HEK293 (cell line): ENCODE measurements at regions not wholly inside any gene's neighbourhood (a gene's known extent, or its start where the extent isn't known, plus 50 kb on each side); places are given as distances from the start of the nearest gene placed in this dataset.

Experiments
- CTCF ChIA-PET: fragments of 350-600 bp; formaldehyde crosslinking; extraction: SDS; loops from one replicate; lab custom pipeline; 2021; ENCODE audit warnings: antibody characterized with exemption; lab: Yijun Ruan, JAX
- POLR2A ChIA-PET: fragments of 300-600 bp; formaldehyde crosslinking; extraction: SDS; loops from one replicate; lab custom pipeline; 2020; ENCODE audit warnings: antibody characterized with exemption, inconsistent platforms; lab: Yijun Ruan, JAX
- H3K27ac ChIP-seq: fragments of 200-500 bp; sonication (Bioruptor generic); 2 replicates; pipeline ENCODE4 v1.5.1; 2014; ENCODE audit warnings: low read depth, low read length, control low read depth, inconsistent platforms; ENCODE audit errors: extremely low read depth
- H3K36me3 ChIP-seq, 2 experiments: fragments of 200-500 bp in 1 of 2; sonication (Bioruptor generic) in 1 of 2; 1 replicate in 1 of 2; 2 replicates in 1 of 2; pipeline ENCODE4 v1.5.1; 2014 to 2017; ENCODE audit warnings: inconsistent platforms in 2 of 2, low read length in 2 of 2; ENCODE audit not compliant: control insufficient read depth in 2 of 2, insufficient read depth in 1 of 2
- H3K4me1 ChIP-seq: fragments of 200-500 bp; sonication (Bioruptor generic); 2 replicates; pipeline ENCODE4 v1.5.1; 2014; ENCODE audit warnings: mild to moderate bottlenecking, low read length, inconsistent platforms; ENCODE audit not compliant: control insufficient read depth, insufficient read depth
- H3K4me3 ChIP-seq: 2 replicates; pipeline ENCODE4 v1.5.1; 2011; ENCODE audit warnings: low read depth, mild to moderate bottlenecking, control low read depth, low read length, moderate library complexity
- H3K9me3 ChIP-seq: fragments of 200-500 bp; sonication (Bioruptor generic); 2 replicates; pipeline ENCODE4 v1.5.1; 2014; ENCODE audit warnings: low read depth, low read length, inconsistent platforms; ENCODE audit not compliant: control insufficient read depth, insufficient read depth
- BCL11B ChIP-seq: fragments of 450-650 bp; formaldehyde crosslinking; IDR thresholded peaks from 2 replicates; pipeline ENCODE4 v1.5.1; 2016; ENCODE audit warnings: low read depth, missing biosample characterization, missing genetic modification characterization
- GLI4 ChIP-seq: fragments of 450-650 bp; formaldehyde crosslinking; IDR thresholded peaks from 2 replicates; pipeline ENCODE4 v1.5.1; 2016; ENCODE audit warnings: missing biosample characterization, missing genetic modification characterization
- MZF1 ChIP-seq: fragments of 450-650 bp; formaldehyde crosslinking; IDR thresholded peaks from 2 replicates; pipeline ENCODE4 v1.5.1; 2017; ENCODE audit warnings: missing biosample characterization, missing genetic modification characterization, borderline replicate concordance
- RBAK ChIP-seq: fragments of 450-650 bp; formaldehyde crosslinking; IDR thresholded peaks from 2 replicates; pipeline ENCODE4 v1.5.1; 2016; ENCODE audit warnings: missing biosample characterization, missing genetic modification characterization
- SCRT1 ChIP-seq: fragments of 450-650 bp; formaldehyde crosslinking; IDR thresholded peaks from 2 replicates; pipeline ENCODE4 v1.5.1; 2016; ENCODE audit warnings: missing biosample characterization, missing genetic modification characterization, borderline replicate concordance
- SETDB1 ChIP-seq: IDR thresholded peaks from one replicate; pipeline ENCODE4 v1.6.1; 2017; ENCODE audit warnings: mild to moderate bottlenecking, low read length, moderate library complexity, mixed read lengths; ENCODE audit not compliant: insufficient read length
- ZNF138 ChIP-seq: fragments of 450-650 bp; formaldehyde crosslinking; IDR thresholded peaks from 2 replicates; pipeline ENCODE4 v1.5.1; 2016; ENCODE audit warnings: missing biosample characterization, missing genetic modification characterization, borderline replicate concordance
- ZNF274 ChIP-seq, 2 experiments: fragments of 200-500 bp in 1 of 2; fragments of 450-650 bp in 1 of 2; sonication (Bioruptor generic) in 1 of 2; formaldehyde crosslinking in 1 of 2; IDR thresholded peaks; 2 replicates each; pipeline versions ENCODE4 v1.5.1 to v1.6.1; 2014 to 2016; ENCODE audit warnings: borderline replicate concordance in 1 of 2, inconsistent platforms in 1 of 2, low read length in 1 of 2, missing biosample characterization in 1 of 2, missing genetic modification characterization in 1 of 2
- ZNF341 ChIP-seq: fragments of 450-650 bp; formaldehyde crosslinking; IDR thresholded peaks from 2 replicates; pipeline ENCODE4; 2016; ENCODE audit warnings: low read depth, missing biosample characterization, missing genetic modification characterization
- ZNF366 ChIP-seq: fragments of 450-650 bp; formaldehyde crosslinking; conservative IDR thresholded peaks from 2 replicates; pipeline ENCODE4 v1.5.1; 2016; ENCODE audit warnings: missing biosample characterization, missing genetic modification characterization
- ZNF585B ChIP-seq: fragments of 450-650 bp; formaldehyde crosslinking; IDR thresholded peaks from 2 replicates; pipeline ENCODE4 v1.5.1; 2016; ENCODE audit warnings: missing biosample characterization, missing genetic modification characterization
- ZNF664 ChIP-seq: fragments of 450-650 bp; formaldehyde crosslinking; IDR thresholded peaks from 2 replicates; pipeline ENCODE4 v1.5.1; 2016; ENCODE audit warnings: missing biosample characterization, missing genetic modification characterization
- ZNF677 ChIP-seq: fragments of 450-650 bp; IDR thresholded peaks from 2 replicates; pipeline ENCODE4 v1.5.0; 2018; ENCODE audit warnings: missing biosample characterization, mild to moderate bottlenecking, missing genetic modification characterization, moderate library complexity
- ZNF791 ChIP-seq: fragments of 450-650 bp; formaldehyde crosslinking; IDR thresholded peaks from 2 replicates; pipeline ENCODE4 v1.5.1; 2016; ENCODE audit warnings: missing biosample characterization, missing genetic modification characterization
- TF ChIP-seq, protein P1 (sequence below): fragments of 450-650 bp; formaldehyde crosslinking; IDR thresholded peaks from 2 replicates; pipeline ENCODE4 v1.5.1; 2017; ENCODE audit warnings: missing biosample characterization, mild to moderate bottlenecking, missing genetic modification characterization, moderate library complexity
- TF ChIP-seq, protein P2 (sequence below): fragments of 450-650 bp; formaldehyde crosslinking; conservative IDR thresholded peaks from 2 replicates; pipeline ENCODE4 v1.5.1; 2016; ENCODE audit warnings: low read depth, missing biosample characterization, missing genetic modification characterization

DNA sequence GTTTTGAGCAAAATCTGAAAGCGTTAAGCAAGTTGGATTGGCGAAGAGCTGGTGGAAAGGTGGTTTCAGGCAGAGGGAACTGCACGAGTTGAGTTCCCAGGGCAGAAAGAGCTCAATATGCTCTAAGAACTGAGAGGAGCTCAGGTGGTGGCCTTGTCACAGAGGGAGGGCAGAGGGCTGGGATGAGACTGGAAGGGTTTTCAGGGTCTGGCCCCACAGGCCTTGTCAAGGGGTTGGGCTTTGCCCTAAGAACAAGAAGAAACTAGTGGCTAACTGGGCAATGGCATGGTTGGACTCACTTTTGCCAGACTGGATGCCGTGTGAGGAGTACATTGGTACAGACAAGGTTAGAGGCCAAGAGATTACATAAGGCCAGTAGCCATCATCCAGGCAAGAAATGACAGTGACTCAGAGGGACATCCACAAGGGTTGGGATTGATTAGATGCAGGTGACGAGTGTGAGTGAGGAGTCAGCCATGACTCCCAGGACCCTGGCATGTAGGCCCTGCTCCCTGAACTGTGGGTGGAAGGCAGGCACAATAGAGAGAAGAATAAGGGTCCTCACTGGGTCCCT lies 75.1 kb upstream of the SMIM23 start:
- Histone ChIP-seq H3K36me3 (no peaks in the 10 kb centered on the region), H3K9me3 (no peaks in the 10 kb centered on the region), H3K27ac (no peak overlapping the region), H3K4me3 (no peak overlapping the region), H3K4me1 (no peaks in the 10 kb centered on the region)
- ChIA-PET CTCF (interaction anchor here (0.9 kb wide), 1 partner anchor 197 kb away, joined by 3 read pairs; no protein-coding TSS in a partner anchor), POLR2A (no interaction called here)
- no peak for TF ChIP-seq RBAK (tag by site-specific recombination)
- TF ChIP-seq, protein P1, sequence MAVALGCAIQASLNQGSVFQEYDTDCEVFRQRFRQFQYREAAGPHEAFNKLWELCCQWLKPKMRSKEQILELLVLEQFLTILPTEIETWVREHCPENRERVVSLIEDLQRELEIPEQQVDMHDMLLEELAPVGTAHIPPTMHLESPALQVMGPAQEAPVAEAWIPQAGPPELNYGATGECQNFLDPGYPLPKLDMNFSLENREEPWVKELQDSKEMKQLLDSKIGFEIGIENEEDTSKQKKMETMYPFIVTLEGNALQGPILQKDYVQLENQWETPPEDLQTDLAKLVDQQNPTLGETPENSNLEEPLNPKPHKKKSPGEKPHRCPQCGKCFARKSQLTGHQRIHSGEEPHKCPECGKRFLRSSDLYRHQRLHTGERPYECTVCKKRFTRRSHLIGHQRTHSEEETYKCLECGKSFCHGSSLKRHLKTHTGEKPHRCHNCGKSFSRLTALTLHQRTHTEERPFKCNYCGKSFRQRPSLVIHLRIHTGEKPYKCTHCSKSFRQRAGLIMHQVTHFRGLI (tag by site-specific recombination), result 0 out of 2 replicates have a peak, but pooled peaks have one; percentile 29

DNA sequence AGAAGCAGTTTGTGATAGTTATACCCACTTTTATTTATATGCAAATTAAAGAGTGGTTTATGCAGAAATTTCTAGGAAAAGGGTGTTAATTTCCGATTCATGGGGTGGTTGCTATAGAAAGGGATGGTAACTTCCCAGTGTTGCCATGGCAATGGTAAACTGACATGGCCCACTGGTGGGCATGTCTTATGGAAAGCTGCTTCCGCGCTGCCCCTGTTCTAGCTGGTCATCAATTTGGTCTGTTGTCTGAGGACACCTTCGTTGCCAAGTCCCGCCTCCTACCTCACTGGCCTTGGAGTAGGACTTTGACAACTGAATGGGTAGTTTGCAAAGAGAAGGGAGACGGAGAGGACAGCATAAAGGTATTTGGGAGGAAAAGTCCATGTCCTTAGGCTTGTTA lies 74.0 kb upstream of the SMIM23 start:
- CTCF ChIA-PET, result no interaction called here

DNA sequence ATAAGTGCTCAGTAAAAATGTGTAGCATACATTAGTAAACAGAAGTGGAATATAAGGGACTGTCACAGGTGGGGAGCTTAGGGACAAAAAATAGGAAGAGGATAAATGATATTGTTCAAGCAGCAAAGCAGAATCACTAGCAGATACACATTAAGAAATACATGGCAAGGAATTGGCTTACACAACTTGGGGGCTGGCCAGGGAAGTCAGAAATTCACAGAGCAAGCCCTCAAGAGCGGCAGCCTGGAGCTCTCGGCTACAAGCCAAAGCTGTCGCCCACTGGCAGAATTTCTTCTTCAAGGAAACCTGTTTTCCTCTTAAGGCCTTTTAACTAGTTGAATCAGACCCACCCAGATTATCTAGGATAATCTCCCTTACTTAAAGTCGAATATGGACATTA lies 73.0 kb upstream of the SMIM23 start:
- no peak overlapping the region for H3K4me3 ChIP-seq
- no peak overlapping the region for H3K27ac ChIP-seq
- CTCF ChIA-PET, result no interaction called here
- H3K36me3 ChIP-seq, result no peaks in the 10 kb centered on the region
- POLR2A ChIA-PET, result no interaction called here
- TF ChIP-seq ZNF791 (tag by site-specific recombination) (no peak), ZNF585B (no peak), ZNF366 (tag by site-specific recombination) (no peak), ZNF138 (tag by site-specific recombination) (no peak), ZNF677 (no peak), ZNF274 (IDR thresholded peaks at IDR 0.05; ENCODE audit: low read length) (no peak), ZNF274 (tag by site-specific recombination; IDR thresholded peaks at IDR 0.05; ENCODE audit: borderline replicate concordance) (no peak)
- TF ChIP-seq, protein P2, sequence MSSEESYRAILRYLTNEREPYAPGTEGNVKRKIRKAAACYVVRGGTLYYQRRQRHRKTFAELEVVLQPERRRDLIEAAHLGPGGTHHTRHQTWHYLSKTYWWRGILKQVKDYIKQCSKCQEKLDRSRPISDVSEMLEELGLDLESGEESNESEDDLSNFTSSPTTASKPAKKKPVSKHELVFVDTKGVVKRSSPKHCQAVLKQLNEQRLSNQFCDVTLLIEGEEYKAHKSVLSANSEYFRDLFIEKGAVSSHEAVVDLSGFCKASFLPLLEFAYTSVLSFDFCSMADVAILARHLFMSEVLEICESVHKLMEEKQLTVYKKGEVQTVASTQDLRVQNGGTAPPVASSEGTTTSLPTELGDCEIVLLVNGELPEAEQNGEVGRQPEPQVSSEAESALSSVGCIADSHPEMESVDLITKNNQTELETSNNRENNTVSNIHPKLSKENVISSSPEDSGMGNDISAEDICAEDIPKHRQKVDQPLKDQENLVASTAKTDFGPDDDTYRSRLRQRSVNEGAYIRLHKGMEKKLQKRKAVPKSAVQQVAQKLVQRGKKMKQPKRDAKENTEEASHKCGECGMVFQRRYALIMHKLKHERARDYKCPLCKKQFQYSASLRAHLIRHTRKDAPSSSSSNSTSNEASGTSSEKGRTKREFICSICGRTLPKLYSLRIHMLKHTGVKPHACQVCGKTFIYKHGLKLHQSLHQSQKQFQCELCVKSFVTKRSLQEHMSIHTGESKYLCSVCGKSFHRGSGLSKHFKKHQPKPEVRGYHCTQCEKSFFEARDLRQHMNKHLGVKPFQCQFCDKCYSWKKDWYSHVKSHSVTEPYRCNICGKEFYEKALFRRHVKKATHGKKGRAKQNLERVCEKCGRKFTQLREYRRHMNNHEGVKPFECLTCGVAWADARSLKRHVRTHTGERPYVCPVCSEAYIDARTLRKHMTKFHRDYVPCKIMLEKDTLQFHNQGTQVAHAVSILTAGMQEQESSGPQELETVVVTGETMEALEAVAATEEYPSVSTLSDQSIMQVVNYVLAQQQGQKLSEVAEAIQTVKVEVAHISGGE (tag by site-specific recombination), result no peak
- no peaks in the 10 kb centered on the region for H3K9me3 ChIP-seq
- no peaks in the 10 kb centered on the region for H3K4me1 ChIP-seq

More for the DNA sequence above, 74.0 kb upstream of the SMIM23 start:
- no peaks in the 10 kb centered on the region for H3K36me3 ChIP-seq
- H3K27ac ChIP-seq, result no peak overlapping the region
- no peaks in the 10 kb centered on the region for H3K4me1 ChIP-seq
- TF ChIP-seq SCRT1 (tag by site-specific recombination), result no peak
- no peak for TF ChIP-seq SETDB1
- no peak overlapping the region for H3K4me3 ChIP-seq
- POLR2A ChIA-PET, result no interaction called here
- H3K9me3 ChIP-seq, result no peaks in the 10 kb centered on the region

DNA sequence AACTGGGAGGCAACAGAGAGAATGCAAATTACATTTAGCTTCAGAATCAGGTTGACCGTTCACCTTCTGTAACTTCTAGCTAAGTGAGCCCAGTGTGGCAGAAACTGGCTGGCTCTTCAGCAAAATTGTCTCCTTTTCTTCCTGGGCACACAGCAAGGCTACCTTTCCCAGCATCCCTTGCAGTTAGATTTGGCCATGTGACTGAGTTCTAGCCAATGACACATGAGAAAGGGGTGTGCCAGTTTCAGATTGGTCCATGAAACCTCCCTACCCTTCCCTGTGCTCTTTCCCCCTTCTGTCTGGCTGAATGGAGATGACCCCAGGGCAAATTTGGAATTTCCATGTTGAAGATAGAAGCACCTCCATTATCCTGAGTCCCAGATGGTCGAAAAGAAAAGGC lies 72.5 kb upstream of the SMIM23 start:
- no peak for TF ChIP-seq BCL11B (tag by site-specific recombination)
- TF ChIP-seq MZF1, result no peak
- TF ChIP-seq ZNF664 (tag by site-specific recombination), result no peak
- TF ChIP-seq ZNF341 (tag by site-specific recombination), result no peak
- TF ChIP-seq GLI4 (tag by site-specific recombination), result no peak
- POLR2A ChIA-PET, result no interaction called here

More for the DNA sequence above, 72.5 kb upstream of the SMIM23 start:
- no peaks in the 10 kb centered on the region for H3K4me1 ChIP-seq
- H3K27ac ChIP-seq, result no peak overlapping the region
- CTCF ChIA-PET, result interaction anchor here (0.5 to 0.7 kb wide), 2 partner anchors 576 to 1386 kb away, joined by 3 read pairs; no protein-coding TSS in a partner anchor
- no peaks in the 10 kb centered on the region for H3K36me3 ChIP-seq
- no peak overlapping the region for H3K4me3 ChIP-seq
- no peaks in the 10 kb centered on the region for H3K9me3 ChIP-seq
